SK-N-SH treated with all-trans-retinoic acid at 6 μM for 48 hours (cell line): ENCODE measurements at regions not wholly inside any gene's neighbourhood (a gene's known extent, or its start where the extent isn't known, plus 50 kb on each side); places are given as distances from the start of the nearest gene placed in this dataset.

ENCODE experiments used
- OSR1 ChIP-seq: fragments of 250-450 bp; sonication (Bioruptor Pico); IDR thresholded peaks from 2 replicates; pipeline ENCODE4 v1.8.0; 2022; ENCODE audit warnings: moderate library complexity, mild to moderate bottlenecking, inconsistent platforms
- TF ChIP-seq, protein P1 (sequence below): fragments of 250-450 bp; sonication (Bioruptor Pico); IDR thresholded peaks from 2 replicates; pipeline ENCODE4 v1.5.1; 2021; ENCODE audit warnings: mild to moderate bottlenecking, moderate library complexity

GRCh38 chr4:163638909-163639308, 144.4 kb downstream of the TMA16 start:
- TF ChIP-seq OSR1 (CRISPR knock-in tag): no peak
- TF ChIP-seq, protein P1, sequence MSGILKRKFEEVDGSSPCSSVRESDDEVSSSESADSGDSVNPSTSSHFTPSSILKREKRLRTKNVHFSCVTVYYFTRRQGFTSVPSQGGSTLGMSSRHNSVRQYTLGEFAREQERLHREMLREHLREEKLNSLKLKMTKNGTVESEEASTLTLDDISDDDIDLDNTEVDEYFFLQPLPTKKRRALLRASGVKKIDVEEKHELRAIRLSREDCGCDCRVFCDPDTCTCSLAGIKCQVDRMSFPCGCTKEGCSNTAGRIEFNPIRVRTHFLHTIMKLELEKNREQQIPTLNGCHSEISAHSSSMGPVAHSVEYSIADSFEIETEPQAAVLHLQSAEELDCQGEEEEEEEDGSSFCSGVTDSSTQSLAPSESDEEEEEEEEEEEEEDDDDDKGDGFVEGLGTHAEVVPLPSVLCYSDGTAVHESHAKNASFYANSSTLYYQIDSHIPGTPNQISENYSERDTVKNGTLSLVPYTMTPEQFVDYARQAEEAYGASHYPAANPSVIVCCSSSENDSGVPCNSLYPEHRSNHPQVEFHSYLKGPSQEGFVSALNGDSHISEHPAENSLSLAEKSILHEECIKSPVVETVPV (CRISPR knock-in tag): no peak
